ENCODE measurements at regions not wholly inside any gene's neighbourhood (a gene's known extent, or its start where the extent isn't known, plus 50 kb on each side); places are given as distances from the start of the nearest gene placed in this dataset.

- no peak for DNase-seq
- Histone ChIP-seq H3K9me3 (replicated peaks in 1 of 3) (no peaks in the 10 kb centered on the region), H3K27ac (no peak overlapping the region), H3K36me3 (replicated peaks in 1 of 2) (no peaks in the 10 kb centered on the region), H3K4me3 (no peak overlapping the region), H3K27me3 (no peaks in the 10 kb centered on the region), H3K4me1 (replicated peaks in 1 of 2) (no peaks in the 10 kb centered on the region)
- TF ChIP-seq POLR2A (IDR thresholded peaks at IDR 0.05): no peak
- TF ChIP-seq, protein P1, sequence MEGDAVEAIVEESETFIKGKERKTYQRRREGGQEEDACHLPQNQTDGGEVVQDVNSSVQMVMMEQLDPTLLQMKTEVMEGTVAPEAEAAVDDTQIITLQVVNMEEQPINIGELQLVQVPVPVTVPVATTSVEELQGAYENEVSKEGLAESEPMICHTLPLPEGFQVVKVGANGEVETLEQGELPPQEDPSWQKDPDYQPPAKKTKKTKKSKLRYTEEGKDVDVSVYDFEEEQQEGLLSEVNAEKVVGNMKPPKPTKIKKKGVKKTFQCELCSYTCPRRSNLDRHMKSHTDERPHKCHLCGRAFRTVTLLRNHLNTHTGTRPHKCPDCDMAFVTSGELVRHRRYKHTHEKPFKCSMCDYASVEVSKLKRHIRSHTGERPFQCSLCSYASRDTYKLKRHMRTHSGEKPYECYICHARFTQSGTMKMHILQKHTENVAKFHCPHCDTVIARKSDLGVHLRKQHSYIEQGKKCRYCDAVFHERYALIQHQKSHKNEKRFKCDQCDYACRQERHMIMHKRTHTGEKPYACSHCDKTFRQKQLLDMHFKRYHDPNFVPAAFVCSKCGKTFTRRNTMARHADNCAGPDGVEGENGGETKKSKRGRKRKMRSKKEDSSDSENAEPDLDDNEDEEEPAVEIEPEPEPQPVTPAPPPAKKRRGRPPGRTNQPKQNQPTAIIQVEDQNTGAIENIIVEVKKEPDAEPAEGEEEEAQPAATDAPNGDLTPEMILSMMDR (IDR thresholded peaks at IDR 0.05): no peak
- intact Hi-C loops (cut with DNase I): no loop called here
Measured at GRCh38 chr13:37187621-37188020, 82.2 kb upstream of the CSNK1A1L start.

DNA sequence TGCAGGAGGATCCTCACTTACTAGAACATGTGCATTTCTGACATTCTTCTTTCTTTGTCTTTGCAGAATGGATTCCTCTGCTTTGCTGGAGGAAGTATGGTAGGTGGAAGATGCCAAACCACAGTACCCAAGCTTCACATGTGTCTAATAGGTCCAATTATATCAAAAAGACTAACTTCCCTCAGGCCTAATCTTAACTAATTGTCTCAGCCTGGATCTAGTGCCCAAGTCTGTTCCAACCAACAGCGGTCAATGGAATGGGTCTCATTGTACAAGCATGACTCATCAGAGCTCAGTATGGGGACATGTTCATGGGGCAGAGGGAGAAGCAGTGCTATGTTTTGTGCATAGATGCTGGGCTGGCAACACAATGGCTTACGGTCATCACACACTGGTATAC is 81.6 kb upstream of the CSNK1A1L start:
- no peak overlapping the region for H3K4me3 ChIP-seq
- no peak for DNase-seq
- WGBS, 4 donors: 80 to 98% (median 94%) methylated on average over 2 of the region's 2 CpGs
- H3K27me3 ChIP-seq: no peaks in the 10 kb centered on the region
- no peak overlapping the region for H3K27ac ChIP-seq
- no peaks in the 10 kb centered on the region for H3K36me3 ChIP-seq (replicated peaks in 1 of 2)
- H3K9me3 ChIP-seq (replicated peaks in 1 of 3): no peaks in the 10 kb centered on the region
- intact Hi-C loops (cut with DNase I): no loop called here
- no peak for TF ChIP-seq POLR2A (IDR thresholded peaks at IDR 0.05)
- TF ChIP-seq, protein P1 (IDR thresholded peaks at IDR 0.05): no peak
- H3K4me1 ChIP-seq (replicated peaks in 1 of 2): no peaks in the 10 kb centered on the region

DNA sequence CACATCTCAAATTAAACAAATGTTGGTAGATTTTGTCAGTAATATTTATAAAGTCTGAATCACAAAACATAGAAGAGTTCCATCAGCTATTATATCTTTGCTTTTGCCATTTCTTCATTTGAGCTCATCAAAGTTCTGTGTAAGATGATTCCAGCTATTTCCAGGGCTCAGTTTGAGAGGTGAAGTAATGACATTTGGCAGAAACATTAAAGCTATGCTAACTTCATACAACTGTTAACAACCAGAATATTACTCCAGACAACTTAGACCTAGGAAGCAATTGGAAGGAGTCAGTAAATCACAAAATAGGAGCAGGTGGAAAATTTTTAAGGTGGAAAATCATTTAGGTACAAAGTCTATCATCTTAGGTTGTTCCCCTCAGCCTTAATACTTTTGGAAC is 76.2 kb upstream of the CSNK1A1L start:
- H3K9me3 ChIP-seq (replicated peaks in 1 of 3): no peaks in the 10 kb centered on the region
- no peaks in the 10 kb centered on the region for H3K36me3 ChIP-seq (replicated peaks in 1 of 2)
- H3K27ac ChIP-seq: no peak overlapping the region
- H3K27me3 ChIP-seq: no peaks in the 10 kb centered on the region
- TF ChIP-seq, protein P1 (IDR thresholded peaks at IDR 0.05): no peak
- TF ChIP-seq POLR2A (IDR thresholded peaks at IDR 0.05): no peak
- no peak for DNase-seq
- H3K4me1 ChIP-seq (replicated peaks in 1 of 2): no peaks in the 10 kb centered on the region
- intact Hi-C loops (cut with DNase I): no loop called here
- H3K4me3 ChIP-seq: no peak overlapping the region

GRCh38 chr13:37179645-37180044 is 74.2 kb upstream of the CSNK1A1L start:
- H3K36me3 ChIP-seq (replicated peaks in 1 of 2): no peaks in the 10 kb centered on the region
- no peaks in the 10 kb centered on the region for H3K9me3 ChIP-seq (replicated peaks in 1 of 3)
- H3K27ac ChIP-seq: no peak overlapping the region
- WGBS, 4 donors: 57 to 86% (median 73%) methylated on average over 4 of the region's 4 CpGs
- no peaks in the 10 kb centered on the region for H3K4me1 ChIP-seq (replicated peaks in 1 of 2)
- TF ChIP-seq, protein P1 (IDR thresholded peaks at IDR 0.05): no peak
- no peak for TF ChIP-seq POLR2A (IDR thresholded peaks at IDR 0.05)
- no peaks in the 10 kb centered on the region for H3K27me3 ChIP-seq
- no peak for DNase-seq
- intact Hi-C loops (cut with DNase I): no loop called here
- H3K4me3 ChIP-seq: no peak overlapping the region
